Vagina (tissue), 2 donors: ENCODE measurements at regions not wholly inside any gene's neighbourhood (a gene's known extent, or its start where the extent isn't known, plus 50 kb on each side); places are given as distances from the start of the nearest gene placed in this dataset.
"Not testable (repeated sequence)": the region's sequence is repeated elsewhere in the genome, so short reads cannot be mapped to it uniquely, and the experiment has no call there.

Experiments
- POLR2A ChIP-seq, 2 donors: fragments of 450-650 bp; IDR thresholded peaks; one replicate each; pipeline ENCODE4 v1.6.1; 2017; ENCODE audit warnings: antibody characterized with exemption in 2 of 2, mild to moderate bottlenecking in 2 of 2, moderate library complexity in 2 of 2
- POLR2AphosphoS5 ChIP-seq, 2 donors: sonication (generic); formaldehyde crosslinking; IDR thresholded peaks; one replicate each; pipeline ENCODE4 v1.9.0; 2017; ENCODE audit warnings: antibody characterized with exemption in 2 of 2, mild to moderate bottlenecking in 2 of 2, low read depth in 1 of 2; ENCODE audit not compliant: insufficient read depth in 1 of 2
- TF ChIP-seq, protein P1 (sequence below), 3 experiments: fragments of 450-650 bp in 2 of 3; fragments of 200-600 bp in 1 of 3; sonication (generic) in 1 of 3; IDR thresholded peaks; one replicate each; pipeline ENCODE4 v1.5.1; 2017 to 2019; ENCODE audit warnings: antibody characterized with exemption in 3 of 3, mild to moderate bottlenecking in 2 of 3, moderate library complexity in 2 of 3

DNA sequence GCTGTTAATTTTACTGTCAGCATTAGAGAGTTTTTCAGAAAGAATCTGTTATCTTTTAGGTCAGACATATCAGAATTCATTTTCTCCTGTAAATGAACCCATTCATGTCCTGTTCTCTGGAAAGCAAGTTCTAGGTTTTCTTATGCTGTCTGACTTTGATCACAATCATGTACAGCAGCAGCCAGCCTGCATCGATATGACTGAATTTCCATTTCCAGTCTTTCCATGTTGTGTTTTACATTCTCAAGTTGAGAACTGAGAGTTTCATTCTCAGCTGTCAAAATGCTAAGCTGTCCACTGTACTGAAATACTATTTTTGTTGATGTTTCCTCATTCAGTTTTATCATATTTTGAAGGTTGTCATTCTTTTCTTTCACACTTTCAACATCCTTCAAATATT is 103.3 kb upstream of the VOPP1 start:
- TF ChIP-seq POLR2A (IDR thresholded peaks at IDR 0.05); POLR2AphosphoS5 (IDR thresholded peaks at IDR 0.05; ENCODE audit: insufficient read depth in 1 of 2, low read depth in 1 of 2): not testable (repeated sequence)
- TF ChIP-seq, protein P1, sequence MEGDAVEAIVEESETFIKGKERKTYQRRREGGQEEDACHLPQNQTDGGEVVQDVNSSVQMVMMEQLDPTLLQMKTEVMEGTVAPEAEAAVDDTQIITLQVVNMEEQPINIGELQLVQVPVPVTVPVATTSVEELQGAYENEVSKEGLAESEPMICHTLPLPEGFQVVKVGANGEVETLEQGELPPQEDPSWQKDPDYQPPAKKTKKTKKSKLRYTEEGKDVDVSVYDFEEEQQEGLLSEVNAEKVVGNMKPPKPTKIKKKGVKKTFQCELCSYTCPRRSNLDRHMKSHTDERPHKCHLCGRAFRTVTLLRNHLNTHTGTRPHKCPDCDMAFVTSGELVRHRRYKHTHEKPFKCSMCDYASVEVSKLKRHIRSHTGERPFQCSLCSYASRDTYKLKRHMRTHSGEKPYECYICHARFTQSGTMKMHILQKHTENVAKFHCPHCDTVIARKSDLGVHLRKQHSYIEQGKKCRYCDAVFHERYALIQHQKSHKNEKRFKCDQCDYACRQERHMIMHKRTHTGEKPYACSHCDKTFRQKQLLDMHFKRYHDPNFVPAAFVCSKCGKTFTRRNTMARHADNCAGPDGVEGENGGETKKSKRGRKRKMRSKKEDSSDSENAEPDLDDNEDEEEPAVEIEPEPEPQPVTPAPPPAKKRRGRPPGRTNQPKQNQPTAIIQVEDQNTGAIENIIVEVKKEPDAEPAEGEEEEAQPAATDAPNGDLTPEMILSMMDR (IDR thresholded peaks at IDR 0.05): not testable (repeated sequence)
